Mucosa of stomach (tissue), 1 donor: ENCODE measurements at regions not wholly inside any gene's neighbourhood (a gene's known extent, or its start where the extent isn't known, plus 50 kb on each side); places are given as distances from the start of the nearest gene placed in this dataset.

ENCODE experiments used
- H3K27me3 ChIP-seq: one replicate; pipeline ENCODE4 v1.7.0; 2013; ENCODE audit warnings: mild to moderate bottlenecking, low read length; ENCODE audit not compliant: control insufficient read depth, insufficient read depth
- H3K36me3 ChIP-seq: one replicate; pipeline ENCODE4 v1.7.0; 2013; ENCODE audit warnings: low read length; ENCODE audit not compliant: control insufficient read depth, insufficient read depth
- H3K4me1 ChIP-seq: one replicate; pipeline ENCODE4 v1.7.0; 2013; ENCODE audit warnings: mild to moderate bottlenecking, low read length; ENCODE audit not compliant: control insufficient read depth, insufficient read depth
- H3K4me3 ChIP-seq: one replicate; pipeline ENCODE4 v1.7.0; 2013; ENCODE audit warnings: low read length
- H3K9ac ChIP-seq: one replicate; pipeline ENCODE4 v1.7.0; 2013; ENCODE audit warnings: mild to moderate bottlenecking, low read length, moderate library complexity
- H3K9me3 ChIP-seq: one replicate; pipeline ENCODE4 v1.7.0; 2013; ENCODE audit warnings: mild to moderate bottlenecking, low read length, moderate library complexity; ENCODE audit not compliant: control insufficient read depth
- donor health status: Pancreatic carcinoma.

- H3K36me3 ChIP-seq, result no peaks in the 10 kb centered on the region
- H3K27me3 ChIP-seq, result peaks cover 20% of the 10 kb centered on the region
- H3K4me1 ChIP-seq, result no peaks in the 10 kb centered on the region
- H3K4me3 ChIP-seq, result no peak overlapping the region
- H3K9ac ChIP-seq, result no peak overlapping the region
- no peaks in the 10 kb centered on the region for H3K9me3 ChIP-seq
Observed at GRCh38 chr16:87057951-87058560, 259.1 kb downstream of the C16orf95 start.

GRCh38 chr16:87058728-87059250, 258.4 kb downstream of the C16orf95 start:
- peaks cover 16% of the 10 kb centered on the region for H3K27me3 ChIP-seq
- H3K4me1 ChIP-seq, result no peaks in the 10 kb centered on the region
- H3K4me3 ChIP-seq, result no peak overlapping the region
- H3K9ac ChIP-seq, result no peak overlapping the region
- no peaks in the 10 kb centered on the region for H3K9me3 ChIP-seq
- no peaks in the 10 kb centered on the region for H3K36me3 ChIP-seq

- H3K4me3 ChIP-seq, result no peak overlapping the region
Observed at GRCh38 chr16:87060034-87060986, 256.9 kb downstream of the C16orf95 start.

GRCh38 chr16:87061243-87061920, 255.8 kb downstream of the C16orf95 start:
- Histone ChIP-seq H3K4me1 (no peaks in the 10 kb centered on the region), H3K9me3 (no peaks in the 10 kb centered on the region), H3K36me3 (no peaks in the 10 kb centered on the region), H3K27me3 (peaks cover 27% of the 10 kb centered on the region), H3K4me3 (no peak overlapping the region), H3K9ac (no peak overlapping the region)

More at GRCh38 chr16:87060034-87060986, 256.9 kb downstream of the C16orf95 start:
- Histone ChIP-seq H3K9me3 (no peaks in the 10 kb centered on the region), H3K36me3 (no peaks in the 10 kb centered on the region), H3K4me1 (no peaks in the 10 kb centered on the region), H3K9ac (no peak overlapping the region), H3K27me3 (peaks cover 23% of the 10 kb centered on the region)

GRCh38 chr16:87062569-87063442, 254.4 kb downstream of the C16orf95 start:
- peaks cover 25% of the 10 kb centered on the region for H3K27me3 ChIP-seq
- H3K36me3 ChIP-seq, result no peaks in the 10 kb centered on the region
- no peaks in the 10 kb centered on the region for H3K9me3 ChIP-seq
- no peaks in the 10 kb centered on the region for H3K4me1 ChIP-seq
- no peak overlapping the region for H3K9ac ChIP-seq
- H3K4me3 ChIP-seq, result no peak overlapping the region

- H3K36me3 ChIP-seq, result no peaks in the 10 kb centered on the region
- peaks cover 25% of the 10 kb centered on the region for H3K27me3 ChIP-seq
- no peak overlapping the region for H3K4me3 ChIP-seq
Observed at GRCh38 chr16:87063543-87063942, 253.6 kb downstream of the C16orf95 start.

GRCh38 chr16:87064731-87065445, 252.3 kb downstream of the C16orf95 start:
- H3K36me3 ChIP-seq, result no peaks in the 10 kb centered on the region
- H3K27me3 ChIP-seq, result peaks cover 23% of the 10 kb centered on the region
- no peak overlapping the region for H3K9ac ChIP-seq
- no peak overlapping the region for H3K4me3 ChIP-seq
- H3K9me3 ChIP-seq, result no peaks in the 10 kb centered on the region
- no peaks in the 10 kb centered on the region for H3K4me1 ChIP-seq

More at GRCh38 chr16:87063543-87063942, 253.6 kb downstream of the C16orf95 start:
- no peaks in the 10 kb centered on the region for H3K9me3 ChIP-seq
- no peak overlapping the region for H3K9ac ChIP-seq
- H3K4me1 ChIP-seq, result no peaks in the 10 kb centered on the region

GRCh38 chr16:87065446-87066132, 251.6 kb downstream of the C16orf95 start:
- H3K36me3 ChIP-seq, result no peaks in the 10 kb centered on the region
- H3K4me1 ChIP-seq, result no peaks in the 10 kb centered on the region
- peaks cover 21% of the 10 kb centered on the region for H3K27me3 ChIP-seq
- no peaks in the 10 kb centered on the region for H3K9me3 ChIP-seq
- no peak overlapping the region for H3K9ac ChIP-seq
- no peak overlapping the region for H3K4me3 ChIP-seq

GRCh38 chr16:87066133-87067002, 250.8 kb downstream of the C16orf95 start:
- peaks cover 24% of the 10 kb centered on the region for H3K27me3 ChIP-seq

More at GRCh38 chr16:87066133-87067002, 250.8 kb downstream of the C16orf95 start:
- H3K9me3 ChIP-seq, result no peaks in the 10 kb centered on the region
- H3K4me1 ChIP-seq, result no peaks in the 10 kb centered on the region
- H3K9ac ChIP-seq, result no peak overlapping the region
- no peak overlapping the region for H3K4me3 ChIP-seq
- H3K36me3 ChIP-seq, result no peaks in the 10 kb centered on the region
